CD4-positive, alpha-beta T cell treated with Interleukin-10 for 1 hour (primary cell): ENCODE measurements at regions not wholly inside any gene's neighbourhood (a gene's known extent, or its start where the extent isn't known, plus 50 kb on each side); places are given as distances from the start of the nearest gene placed in this dataset.
"Not testable (repeated sequence)": the region's sequence is repeated elsewhere in the genome, so short reads cannot be mapped to it uniquely, and the experiment has no call there.

Experiments
- DNase-seq: peaks from one replicate; pipeline ENCODE4 v3.0.0-alpha.2; 2020

DNA sequence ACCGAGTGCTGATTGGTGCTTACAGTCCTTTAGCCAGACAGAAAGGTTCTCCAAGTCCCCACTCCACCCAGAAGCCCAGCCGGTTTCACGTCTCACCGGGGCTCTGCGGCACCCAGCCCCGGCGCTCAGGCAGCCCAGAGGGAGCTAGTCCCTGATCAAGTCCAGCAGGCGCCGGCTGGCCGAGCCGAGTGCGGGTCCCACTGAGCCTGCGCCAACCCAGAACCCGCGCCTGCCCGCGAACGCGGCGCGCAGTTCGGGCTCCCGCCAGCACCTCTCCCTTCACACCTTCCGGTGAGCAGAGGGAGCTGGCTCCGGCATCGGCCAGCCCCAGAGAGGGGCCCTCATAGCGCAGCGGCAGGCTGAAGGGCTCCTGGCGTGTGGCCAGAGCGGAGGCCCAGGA is 481.6 kb upstream of the CHD1 start:
- not testable (repeated sequence) for DNase-seq

DNA sequence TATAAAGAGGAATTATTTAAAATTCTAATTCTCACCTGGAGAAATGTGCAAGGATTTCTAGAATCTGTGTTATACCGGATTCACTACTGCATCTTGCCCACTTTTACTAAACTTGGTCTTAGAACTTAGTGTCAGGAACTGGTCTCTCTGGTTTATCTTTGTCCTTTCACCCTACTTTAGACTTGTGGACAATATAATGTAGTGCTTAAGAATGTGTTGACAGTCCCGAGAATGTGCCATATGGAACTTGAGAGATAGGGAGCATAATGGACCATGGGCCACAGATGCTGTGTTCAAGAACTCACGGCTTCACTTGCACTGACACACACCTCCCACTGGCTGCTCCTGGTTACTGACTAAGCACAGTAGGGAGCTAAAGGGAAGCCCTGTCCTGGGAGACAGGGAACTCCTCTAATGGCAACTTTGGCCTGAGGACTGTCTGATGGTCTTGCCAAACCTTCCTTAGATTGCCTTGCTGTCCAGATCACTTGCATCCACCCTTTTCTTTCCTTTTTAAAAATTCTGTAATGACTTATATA is 476.0 kb upstream of the CHD1 start:
- not testable (repeated sequence) for DNase-seq

- DNase-seq, result not testable (repeated sequence)
Measured at GRCh38 chr5:99400571-99400970, 471.8 kb upstream of the CHD1 start.

DNA sequence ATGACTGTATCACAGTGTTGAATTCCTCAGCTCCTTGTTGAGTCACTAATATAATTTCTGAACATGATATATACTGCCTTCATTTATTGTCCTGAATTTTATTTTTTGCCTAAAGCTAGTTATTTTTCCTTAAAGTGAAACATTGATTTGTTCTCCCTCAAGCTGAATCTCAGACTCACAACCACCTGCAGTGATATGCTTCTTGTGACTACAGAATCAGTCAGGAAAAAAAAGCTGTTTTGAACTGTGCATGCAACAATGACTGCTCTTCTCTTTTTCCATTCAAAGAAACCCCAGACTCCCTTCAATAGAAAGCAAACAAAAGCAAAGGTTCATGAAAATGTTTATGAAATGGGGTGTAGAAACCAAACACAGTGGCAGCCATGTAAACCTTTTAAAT is 470.2 kb upstream of the CHD1 start:
- no peak for DNase-seq

DNA sequence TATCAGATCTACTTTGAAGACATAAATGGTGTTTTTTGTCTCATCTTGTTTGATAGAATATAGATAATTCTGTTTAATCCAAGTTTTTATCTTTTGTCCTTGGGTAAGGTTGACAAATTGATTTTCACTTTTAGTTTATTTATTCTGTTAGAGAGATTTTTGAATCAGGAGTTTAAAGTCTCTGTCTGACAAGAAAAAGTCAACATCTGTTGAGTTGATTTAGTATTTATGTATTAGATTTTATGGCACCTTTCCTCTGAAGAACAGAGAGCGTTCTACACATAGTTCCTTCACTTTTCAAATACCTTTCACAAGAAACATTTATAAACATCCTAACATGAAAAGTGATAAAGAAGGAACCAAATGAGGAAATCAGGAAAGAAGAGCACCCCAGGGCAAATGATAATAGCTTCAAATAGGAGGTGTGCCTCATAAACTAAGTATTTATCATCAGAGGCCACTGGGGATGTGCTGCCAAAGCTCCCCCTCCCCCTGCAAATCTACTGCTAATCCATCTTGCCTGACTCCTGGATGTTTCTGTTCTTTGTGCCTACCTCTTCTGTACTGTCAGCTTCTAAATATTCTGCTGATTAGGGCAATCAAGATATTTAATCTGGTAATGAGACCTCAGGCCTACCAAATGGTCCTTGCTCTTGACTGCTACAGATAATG is 457.7 kb upstream of the CHD1 start:
- DNase-seq, result no peak

- no peak for DNase-seq
Measured at GRCh38 chr5:99379187-99379586, 450.4 kb upstream of the CHD1 start.

DNA sequence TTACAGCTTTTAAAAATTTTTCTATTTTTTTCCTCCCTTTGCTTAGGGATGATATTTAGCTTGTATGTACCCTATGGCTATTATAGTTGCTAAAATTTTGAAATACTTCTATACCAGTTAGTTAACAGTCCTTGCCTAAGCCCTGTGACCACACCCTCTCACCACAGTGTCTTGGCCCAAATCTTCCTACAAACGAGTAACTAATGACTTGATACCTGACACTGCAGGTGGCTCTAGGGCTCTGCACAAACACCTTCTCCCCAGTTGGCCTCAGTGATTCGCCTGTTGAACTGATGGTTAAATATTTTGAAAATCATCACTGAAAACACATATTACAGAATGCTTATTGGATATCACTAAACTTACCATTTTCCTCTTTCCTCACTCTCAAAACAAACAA is 449.6 kb upstream of the CHD1 start:
- no peak for DNase-seq

GRCh38 chr5:99369797-99370593 is 441.2 kb upstream of the CHD1 start:
- no peak for DNase-seq

GRCh38 chr5:99368726-99369125 is 439.9 kb upstream of the CHD1 start:
- no peak for DNase-seq

GRCh38 chr5:99355881-99356280 is 427.1 kb upstream of the CHD1 start:
- no peak for DNase-seq

- no peak for DNase-seq
Measured at GRCh38 chr5:99349787-99350186, 421.0 kb upstream of the CHD1 start.

DNA sequence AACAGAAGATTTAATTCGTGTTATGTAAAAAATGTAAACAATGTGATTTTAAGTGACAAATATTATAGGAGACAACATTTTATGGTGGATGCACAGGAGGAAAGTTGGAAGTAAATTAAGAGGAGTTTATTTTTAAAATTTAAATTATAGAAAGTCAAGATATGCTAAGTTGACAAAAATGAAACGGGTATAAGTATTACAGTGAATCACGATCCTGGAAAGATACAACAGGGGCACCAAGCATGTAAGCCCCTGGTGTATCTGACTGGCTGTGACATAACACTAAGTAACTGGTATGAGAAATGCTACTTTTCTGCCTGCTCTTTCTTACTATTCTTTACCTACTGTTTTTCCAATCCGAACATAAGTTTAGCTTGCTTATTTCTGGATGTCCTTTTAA is 419.8 kb upstream of the CHD1 start:
- no peak for DNase-seq

- not testable (repeated sequence) for DNase-seq
Measured at GRCh38 chr5:99339758-99340157, 411.0 kb upstream of the CHD1 start.

- DNase-seq, result no peak
Measured at GRCh38 chr5:99334936-99335335, 406.1 kb upstream of the CHD1 start.

GRCh38 chr5:99331061-99331460 is 402.3 kb upstream of the CHD1 start:
- DNase-seq, result no peak

DNA sequence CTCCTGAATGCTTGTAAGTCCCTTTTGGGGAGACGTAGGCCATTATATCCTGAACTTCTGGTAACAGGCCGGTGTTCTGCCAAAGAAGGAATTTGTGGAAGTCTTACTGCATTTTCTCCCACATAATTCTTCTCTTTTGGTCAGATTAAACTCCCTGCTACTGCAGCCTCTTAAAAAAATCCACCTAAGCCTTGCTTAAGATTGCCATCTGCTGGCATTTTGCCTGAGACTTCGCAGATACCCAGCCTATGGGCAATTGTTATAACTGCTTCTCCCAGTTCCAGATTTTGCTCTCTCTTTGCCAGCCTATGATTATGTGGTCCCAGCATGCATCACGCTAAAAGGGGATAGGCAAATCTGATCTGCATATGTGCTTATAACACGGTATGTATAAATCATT is 391.6 kb upstream of the CHD1 start:
- DNase-seq, result no peak

DNA sequence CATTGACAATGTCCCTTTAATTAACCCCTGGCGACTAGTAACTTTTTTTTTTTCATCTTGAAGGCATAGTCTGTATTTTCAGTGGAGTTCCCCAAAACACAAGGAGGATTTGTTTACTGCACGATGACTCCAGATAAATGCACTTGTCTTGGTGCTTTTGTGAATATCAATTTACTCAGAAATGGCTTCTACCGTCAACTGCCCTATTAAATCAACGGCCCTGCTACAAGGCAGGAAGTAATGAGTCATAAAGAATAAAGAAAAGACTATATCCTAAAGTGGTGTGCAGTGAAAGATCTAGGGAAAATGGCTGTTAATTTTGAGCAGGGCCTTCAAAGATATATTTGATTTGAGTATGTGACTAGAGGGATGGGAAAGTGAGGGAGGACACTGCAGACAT is 388.3 kb upstream of the CHD1 start:
- no peak for DNase-seq

GRCh38 chr5:99316484-99316883 is 387.7 kb upstream of the CHD1 start:
- no peak for DNase-seq

- DNase-seq, result no peak
Measured at GRCh38 chr5:99315413-99316183, 386.8 kb upstream of the CHD1 start.

GRCh38 chr5:99314721-99315120 is 385.9 kb upstream of the CHD1 start:
- DNase-seq, result no peak

GRCh38 chr5:99308131-99308530 is 379.3 kb upstream of the CHD1 start:
- no peak for DNase-seq

GRCh38 chr5:99305045-99305580 is 376.3 kb upstream of the CHD1 start:
- no peak for DNase-seq

GRCh38 chr5:99285606-99286005 is 356.8 kb upstream of the CHD1 start:
- DNase-seq, result no peak
